Esophagus muscularis mucosa (tissue), 3 donors: ENCODE measurements at regions not wholly inside any gene's neighbourhood (a gene's known extent, or its start where the extent isn't known, plus 50 kb on each side); places are given as distances from the start of the nearest gene placed in this dataset.

Experiments used
- CTCF ChIP-seq, 3 experiments: fragments of 200-600 bp in 2 of 3; fragments of 450-650 bp in 1 of 3; sonication (generic) in 2 of 3; IDR thresholded peaks; one replicate each; pipeline ENCODE4 v1.5.1; 2017 to 2019; ENCODE audit warnings: antibody characterized with exemption in 3 of 3, mild to moderate bottlenecking in 2 of 3, moderate library complexity in 1 of 3
- POLR2A ChIP-seq: fragments of 450-650 bp; IDR thresholded peaks from one replicate; pipeline ENCODE4 v1.6.1; 2017; ENCODE audit warnings: antibody characterized with exemption, moderate library complexity, mild to moderate bottlenecking, low read depth
- POLR2AphosphoS5 ChIP-seq, 2 donors: sonication (generic); formaldehyde crosslinking; IDR thresholded peaks; one replicate each; pipeline ENCODE4 v1.6.1; 2017; ENCODE audit warnings: antibody characterized with exemption in 2 of 2

- TF ChIP-seq CTCF (IDR thresholded peaks at IDR 0.05) (no peak), POLR2A (no peak), POLR2AphosphoS5 (IDR thresholded peaks at IDR 0.05) (no peak)
These were observed 551.7 kb upstream of the GJE1 start for GRCh38 chr6:141580988-141581552.
